Hippocampal formation (tissue), 2 donors: ENCODE measurements at regions not wholly inside any gene's neighbourhood (a gene's known extent, or its start where the extent isn't known, plus 50 kb on each side); places are given as distances from the start of the nearest gene placed in this dataset.
"Not testable (repeated sequence)": the region's sequence is repeated elsewhere in the genome, so short reads cannot be mapped to it uniquely, and the experiment has no call there.

Source experiments
- DNase-seq, 2 donors: peaks; one replicate each; lab custom pipeline; 2025; lab: John Stamatoyannopoulos, UW

- no peak for DNase-seq
Measured at GRCh38 chr3:11898611-11899325, 52.1 kb upstream of the TAMM41 start.

GRCh38 chr3:11899389-11899788 lies 52.7 kb upstream of the TAMM41 start:
- DNase-seq = not testable (repeated sequence)

- DNase-seq = no peak
Measured at GRCh38 chr3:11899826-11900225, 53.1 kb upstream of the TAMM41 start.

GRCh38 chr3:11900824-11901223 lies 54.1 kb upstream of the TAMM41 start:
- DNase-seq = no peak

- DNase-seq = no peak
Measured at GRCh38 chr3:11901286-11901875, 54.7 kb upstream of the TAMM41 start.

GRCh38 chr3:11903047-11903446 lies 56.4 kb upstream of the TAMM41 start:
- no peak for DNase-seq

GRCh38 chr3:11903447-11903846 lies 56.8 kb upstream of the TAMM41 start:
- DNase-seq = no peak

- no peak for DNase-seq
Measured at GRCh38 chr3:11904157-11904556, 57.5 kb upstream of the TAMM41 start.

- DNase-seq = no peak
Measured at GRCh38 chr3:11906407-11906806, 59.7 kb upstream of the TAMM41 start.

- peak in 1 of 2 donors; percentile 12 for DNase-seq
Measured at GRCh38 chr3:11907667-11908660, 61.3 kb upstream of the TAMM41 start.

- no peak for DNase-seq
Measured at GRCh38 chr3:11908981-11909698, 62.5 kb upstream of the TAMM41 start.

GRCh38 chr3:11909726-11910125 lies 63.0 kb upstream of the TAMM41 start:
- no peak for DNase-seq

GRCh38 chr3:11910216-11910930 lies 63.7 kb upstream of the TAMM41 start:
- not testable (repeated sequence) for DNase-seq

- DNase-seq = no peak
Measured at GRCh38 chr3:11910971-11911531, 64.4 kb upstream of the TAMM41 start.

GRCh38 chr3:11911887-11912286 lies 65.2 kb upstream of the TAMM41 start:
- not testable (repeated sequence) for DNase-seq

- no peak for DNase-seq
Measured at GRCh38 chr3:11913316-11913715, 66.6 kb upstream of the TAMM41 start.

GRCh38 chr3:11914041-11914440 lies 67.4 kb upstream of the TAMM41 start:
- no peak for DNase-seq

GRCh38 chr3:11914651-11915050 lies 68.0 kb upstream of the TAMM41 start:
- no peak for DNase-seq

GRCh38 chr3:11915621-11916424 lies 69.1 kb upstream of the TAMM41 start:
- DNase-seq = no peak

- not testable (repeated sequence) for DNase-seq
Measured at GRCh38 chr3:11916425-11916762, 69.7 kb upstream of the TAMM41 start.
